C1 segment of cervical spinal cord (tissue), 14 donors: ENCODE measurements at regions not wholly inside any gene's neighbourhood (a gene's known extent, or its start where the extent isn't known, plus 50 kb on each side); places are given as distances from the start of the nearest gene placed in this dataset.
"Not testable (repeated sequence)": the region's sequence is repeated elsewhere in the genome, so short reads cannot be mapped to it uniquely, and the experiment has no call there.

Experiments
- DNase-seq, 14 donors: peaks; one replicate each; lab custom pipeline; 2025; lab: John Stamatoyannopoulos, UW

- DNase-seq, result no peak
Measured at GRCh38 chr3:11739706-11740105, 96.0 kb upstream of the VGLL4 start.

GRCh38 chr3:11739123-11739522 is 95.4 kb upstream of the VGLL4 start:
- DNase-seq, result no peak

- no peak for DNase-seq
Measured at GRCh38 chr3:11737742-11738141, 94.0 kb upstream of the VGLL4 start.

- DNase-seq, result no peak
Measured at GRCh38 chr3:11736136-11736833, 92.6 kb upstream of the VGLL4 start.

- no peak for DNase-seq
Measured at GRCh38 chr3:11735638-11736037, 91.9 kb upstream of the VGLL4 start.

- DNase-seq, result not testable (repeated sequence)
Measured at GRCh38 chr3:11735111-11735510, 91.4 kb upstream of the VGLL4 start.

GRCh38 chr3:11733914-11734313 is 90.2 kb upstream of the VGLL4 start:
- DNase-seq, result no peak

- DNase-seq, result no peak
Measured at GRCh38 chr3:11727207-11727606, 83.5 kb upstream of the VGLL4 start.

GRCh38 chr3:11726146-11726545 is 82.4 kb upstream of the VGLL4 start:
- DNase-seq, result no peak

GRCh38 chr3:11725340-11725641 is 81.6 kb upstream of the VGLL4 start:
- DNase-seq, result not testable (repeated sequence)

- no peak for DNase-seq
Measured at GRCh38 chr3:11724615-11725339, 81.1 kb upstream of the VGLL4 start.

- DNase-seq, result no peak
Measured at GRCh38 chr3:11721479-11721878, 77.8 kb upstream of the VGLL4 start.

- DNase-seq, result peak in 1 of 14 donors; percentile 53
Measured at GRCh38 chr3:11720917-11721411, 77.2 kb upstream of the VGLL4 start.

- peak in 10 of 14 donors; percentile 8 to 80 (median 24) for DNase-seq
Measured at GRCh38 chr3:11720304-11720898, 76.7 kb upstream of the VGLL4 start.

GRCh38 chr3:11719406-11720303 is 75.9 kb upstream of the VGLL4 start:
- peak in 11 of 14 donors; percentile 17 to 92 (median 47) for DNase-seq

GRCh38 chr3:11718637-11719405 is 75.1 kb upstream of the VGLL4 start:
- DNase-seq, result peak in 10 of 14 donors; percentile 16 to 69 (median 46)

- no peak for DNase-seq
Measured at GRCh38 chr3:11717768-11718636, 74.3 kb upstream of the VGLL4 start.

GRCh38 chr3:11717301-11717700 is 73.6 kb upstream of the VGLL4 start:
- no peak for DNase-seq

GRCh38 chr3:11716573-11717290 is 73.0 kb upstream of the VGLL4 start:
- DNase-seq, result no peak
